Central memory CD8-positive, alpha-beta T cell (primary cell): ENCODE measurements at regions not wholly inside any gene's neighbourhood (a gene's known extent, or its start where the extent isn't known, plus 50 kb on each side); places are given as distances from the start of the nearest gene placed in this dataset.

ENCODE experiments used
- ATAC-seq: fragments of 150-1000 bp; cut with Tn5 transposase; replicated peaks from 2 replicates; pipeline ENCODE4 v1.10.0; 2022; ENCODE audit warnings: mild to moderate bottlenecking, moderate FRiP score, moderate number of reproducible peaks; ENCODE audit not compliant: poor library complexity, severe bottlenecking; ENCODE audit errors: extremely low read depth
- DNase-seq, 2 donors: peaks; one replicate each; pipeline ENCODE4 v3.0.0; 2021; ENCODE audit warnings: low spot score in 2 of 2
- H3K27ac Mint-ChIP-seq: one replicate; pipeline ENCODE4 v1.8.0; 2022; ENCODE audit warnings: low read depth, mild to moderate bottlenecking, moderate library complexity, mixed read lengths
- H3K27me3 Mint-ChIP-seq: one replicate; pipeline ENCODE4 v1.8.0; 2022; ENCODE audit warnings: mixed read lengths
- H3K36me3 Mint-ChIP-seq: one replicate; pipeline ENCODE4 v1.8.0; 2022; ENCODE audit warnings: mild to moderate bottlenecking, moderate library complexity, mixed read lengths; ENCODE audit not compliant: insufficient read depth
- H3K4me1 Mint-ChIP-seq: one replicate; pipeline ENCODE4 v1.8.0; 2022; ENCODE audit warnings: mixed read lengths
- H3K4me3 Mint-ChIP-seq: one replicate; pipeline ENCODE4 v1.8.0; 2022; ENCODE audit warnings: mild to moderate bottlenecking, moderate library complexity, mixed read lengths
- H3K9me3 Mint-ChIP-seq: one replicate; pipeline ENCODE4 v1.8.0; 2022; ENCODE audit warnings: mixed read lengths

- Mint-ChIP-seq H3K4me3 (no peak overlapping the region), H3K4me1 (peaks cover under 1% of the 10 kb centered on the region), H3K27me3 (no peaks in the 10 kb centered on the region), H3K36me3 (no peaks in the 10 kb centered on the region), H3K9me3 (peaks cover 6% of the 10 kb centered on the region), H3K27ac (no peak overlapping the region)
- DNase-seq (no peak), ATAC-seq (no peak)
Measured at GRCh38 chr7:115363916-115364315, 442.0 kb downstream of the MDFIC start.

GRCh38 chr7:115359955-115360354 lies 438.1 kb downstream of the MDFIC start:
- Mint-ChIP-seq H3K9me3 (no peaks in the 10 kb centered on the region), H3K27me3 (no peaks in the 10 kb centered on the region), H3K4me1 (no peaks in the 10 kb centered on the region), H3K4me3 (no peak overlapping the region), H3K36me3 (no peaks in the 10 kb centered on the region), H3K27ac (no peak overlapping the region)
- no peak for ATAC-seq
- DNase-seq, result no peak

- DNase-seq, result no peak
- Mint-ChIP-seq H3K36me3 (no peaks in the 10 kb centered on the region), H3K4me3 (no peak overlapping the region), H3K27ac (no peak overlapping the region), H3K4me1 (no peaks in the 10 kb centered on the region), H3K9me3 (no peaks in the 10 kb centered on the region), H3K27me3 (no peaks in the 10 kb centered on the region)
- ATAC-seq, result no peak
Measured at GRCh38 chr7:115359119-115359518, 437.2 kb downstream of the MDFIC start.

GRCh38 chr7:115357703-115357999 lies 435.8 kb downstream of the MDFIC start:
- DNase-seq, result no peak
- no peak for ATAC-seq
- Mint-ChIP-seq H3K36me3 (no peaks in the 10 kb centered on the region), H3K9me3 (no peaks in the 10 kb centered on the region), H3K27ac (no peak overlapping the region), H3K4me1 (no peaks in the 10 kb centered on the region), H3K4me3 (no peak overlapping the region), H3K27me3 (peaks cover 1% of the 10 kb centered on the region)

GRCh38 chr7:115356999-115357702 lies 435.3 kb downstream of the MDFIC start:
- Mint-ChIP-seq H3K4me3 (no peak overlapping the region), H3K27ac (no peak overlapping the region), H3K9me3 (no peaks in the 10 kb centered on the region), H3K4me1 (no peaks in the 10 kb centered on the region), H3K36me3 (no peaks in the 10 kb centered on the region), H3K27me3 (peaks cover 6% of the 10 kb centered on the region)
- ATAC-seq, result no peak
- DNase-seq, result no peak

GRCh38 chr7:115356139-115356746 lies 434.3 kb downstream of the MDFIC start:
- Mint-ChIP-seq H3K27ac (no peak overlapping the region), H3K4me1 (no peaks in the 10 kb centered on the region), H3K36me3 (no peaks in the 10 kb centered on the region), H3K4me3 (no peak overlapping the region), H3K27me3 (peaks cover 13% of the 10 kb centered on the region), H3K9me3 (no peaks in the 10 kb centered on the region)
- DNase-seq, result no peak
- no peak for ATAC-seq

- peaks cover 13% of the 10 kb centered on the region for H3K27me3 Mint-ChIP-seq
- no peak for DNase-seq
- no peaks in the 10 kb centered on the region for H3K9me3 Mint-ChIP-seq
- H3K4me3 Mint-ChIP-seq, result no peak overlapping the region
- H3K36me3 Mint-ChIP-seq, result no peaks in the 10 kb centered on the region
- ATAC-seq, result no peak
- no peaks in the 10 kb centered on the region for H3K4me1 Mint-ChIP-seq
- H3K27ac Mint-ChIP-seq, result no peak overlapping the region
Measured at GRCh38 chr7:115354925-115355324, 433.0 kb downstream of the MDFIC start.

GRCh38 chr7:115352375-115352774 lies 430.5 kb downstream of the MDFIC start:
- no peak overlapping the region for H3K27ac Mint-ChIP-seq
- no peaks in the 10 kb centered on the region for H3K36me3 Mint-ChIP-seq
- no peaks in the 10 kb centered on the region for H3K4me1 Mint-ChIP-seq
- no peak overlapping the region for H3K4me3 Mint-ChIP-seq
- ATAC-seq (no peak), DNase-seq (no peak)
- H3K27me3 Mint-ChIP-seq, result peaks cover 27% of the 10 kb centered on the region
- no peaks in the 10 kb centered on the region for H3K9me3 Mint-ChIP-seq

- no peaks in the 10 kb centered on the region for H3K9me3 Mint-ChIP-seq
- H3K27me3 Mint-ChIP-seq, result peaks cover 27% of the 10 kb centered on the region
- no peak for ATAC-seq
- no peak overlapping the region for H3K27ac Mint-ChIP-seq
- no peak overlapping the region for H3K4me3 Mint-ChIP-seq
- no peaks in the 10 kb centered on the region for H3K36me3 Mint-ChIP-seq
- H3K4me1 Mint-ChIP-seq, result no peaks in the 10 kb centered on the region
- DNase-seq, result no peak
Measured at GRCh38 chr7:115350764-115351163, 428.9 kb downstream of the MDFIC start.

- DNase-seq, result no peak
- H3K9me3 Mint-ChIP-seq, result no peaks in the 10 kb centered on the region
- no peaks in the 10 kb centered on the region for H3K36me3 Mint-ChIP-seq
- ATAC-seq, result no peak
- H3K4me1 Mint-ChIP-seq, result no peaks in the 10 kb centered on the region
- no peak overlapping the region for H3K4me3 Mint-ChIP-seq
- no peak overlapping the region for H3K27ac Mint-ChIP-seq
- peaks cover 27% of the 10 kb centered on the region for H3K27me3 Mint-ChIP-seq
Measured at GRCh38 chr7:115349635-115350034, 427.7 kb downstream of the MDFIC start.

GRCh38 chr7:115346685-115347084 lies 424.8 kb downstream of the MDFIC start:
- H3K27me3 Mint-ChIP-seq, result peaks cover 26% of the 10 kb centered on the region
- no peaks in the 10 kb centered on the region for H3K4me1 Mint-ChIP-seq
- peaks cover 2% of the 10 kb centered on the region for H3K36me3 Mint-ChIP-seq
- H3K4me3 Mint-ChIP-seq, result no peak overlapping the region
- H3K27ac Mint-ChIP-seq, result no peak overlapping the region
- no peak for ATAC-seq
- no peaks in the 10 kb centered on the region for H3K9me3 Mint-ChIP-seq
- DNase-seq, result no peak

GRCh38 chr7:115340828-115341227 lies 418.9 kb downstream of the MDFIC start:
- Mint-ChIP-seq H3K9me3 (no peaks in the 10 kb centered on the region), H3K4me1 (no peaks in the 10 kb centered on the region), H3K36me3 (peaks cover 2% of the 10 kb centered on the region), H3K27me3 (peaks cover 10% of the 10 kb centered on the region), H3K4me3 (no peak overlapping the region), H3K27ac (no peak overlapping the region)
- ATAC-seq (no peak), DNase-seq (no peak)

- no peaks in the 10 kb centered on the region for H3K4me1 Mint-ChIP-seq
- no peaks in the 10 kb centered on the region for H3K27me3 Mint-ChIP-seq
- no peak overlapping the region for H3K27ac Mint-ChIP-seq
- DNase-seq, result no peak
- no peaks in the 10 kb centered on the region for H3K9me3 Mint-ChIP-seq
- H3K4me3 Mint-ChIP-seq, result no peak overlapping the region
- ATAC-seq, result no peak
- H3K36me3 Mint-ChIP-seq, result no peaks in the 10 kb centered on the region
Measured at GRCh38 chr7:115338016-115338415, 416.1 kb downstream of the MDFIC start.
